ENCODE measurements at regions not wholly inside any gene's neighbourhood (a gene's known extent, or its start where the extent isn't known, plus 50 kb on each side); places are given as distances from the start of the nearest gene placed in this dataset.

GRCh38 chr13:80239116-80239515, 101.8 kb downstream of the SPRY2 start:
- Histone ChIP-seq H3K18ac (ENCODE audit: low read depth, low read length) (no peak overlapping the region), H3K56ac (ENCODE audit: extremely low read depth, insufficient read depth, low read length) (no peak overlapping the region), H3K14ac (replicated peaks; ENCODE audit: low read depth, low read length) (no peak overlapping the region), H3K27me3 (ENCODE audit: control insufficient read depth, insufficient read depth, low read length) (no peaks in the 10 kb centered on the region), H3K4me3 (ENCODE audit: insufficient read depth, low read depth, low read length) (no peak overlapping the region), H3K27ac (ENCODE audit: insufficient read depth, low read length) (no peak overlapping the region), H3K79me1 (ENCODE audit: low read depth in 1 of 2, low read length in 2 of 2) (no peaks in the 10 kb centered on the region), H2BK5ac (ENCODE audit: low read depth, low read length, poor library complexity, severe bottlenecking) (no peak overlapping the region), H3K9ac (ENCODE audit: low read depth, low read length) (no peak overlapping the region), H3K9me3 (ENCODE audit: control insufficient read depth, insufficient read depth, low read length) (no peaks in the 10 kb centered on the region), H4K91ac (ENCODE audit: insufficient read depth, low read depth, low read length) (no peak overlapping the region), H3K4me2 (ENCODE audit: low read depth, low read length) (no peak overlapping the region), H3K23ac (ENCODE audit: low read depth, low read length) (no peak overlapping the region), H4K8ac (ENCODE audit: low read depth in 2 of 2, low read length in 2 of 2) (no peak overlapping the region), H2BK120ac (ENCODE audit: low read depth, low read length) (no peak overlapping the region), H4K5ac (ENCODE audit: low read depth, low read length) (no peak overlapping the region), H4K20me1 (ENCODE audit: insufficient read depth, low read length) (no peaks in the 10 kb centered on the region), H3K9me1 (ENCODE audit: insufficient read depth, low read length) (no peaks in the 10 kb centered on the region), H3K36me3 (ENCODE audit: control insufficient read depth, insufficient read depth, low read length) (no peaks in the 10 kb centered on the region), H2BK20ac (ENCODE audit: low read depth, low read length) (no peak overlapping the region), H3K4me1 (ENCODE audit: control insufficient read depth, insufficient read depth, low read length) (no peaks in the 10 kb centered on the region; the same call in 1 of the 2 replicates), H2AFZ (replicated peaks; ENCODE audit: low read length, poor library complexity) (no peak overlapping the region), H2AK9ac (replicated peaks; ENCODE audit: low read depth, low read length, poor library complexity) (no peak overlapping the region), H2AK5ac (ENCODE audit: low read depth, low read length) (peak overlapping the region; percentile 0; the same call in 1 of the 2 replicates), H3K4ac (ENCODE audit: low read depth, low read length) (no peak overlapping the region), H2BK15ac (ENCODE audit: low read depth, low read length) (no peak overlapping the region)
- ATAC-seq (ENCODE audit: low read depth) (no peak), DNase-seq (no peak)
- intact Hi-C loops (cut with micrococcal nuclease) (no loop called here), dilution Hi-C loops (cut with HindIII; ENCODE audit: low sequenced_read_pairs, unreplicated experiment) (no loop called here), in situ Hi-C loops (cut with MboI; ENCODE audit: low sequenced_read_pairs) (no loop called here)
- no TSS peak for BruUV-seq (replicated peaks)
- TF ChIP-seq USF2 (IDR thresholded peaks at IDR 0.05; ENCODE audit: low read depth, low read length) (no peak), CHD1 (IDR thresholded peaks at IDR 0.05; ENCODE audit: low read depth, low read length) (no peak), CTCF (conservative IDR thresholded peaks at IDR 0.05; ENCODE audit: low read depth, low read length) (no peak), CEBPB (IDR thresholded peaks at IDR 0.05; ENCODE audit: low read depth, low read length) (no peak), MXI1 (IDR thresholded peaks at IDR 0.05; ENCODE audit: borderline replicate concordance, low read depth, low read length) (no peak), RFX5 (IDR thresholded peaks at IDR 0.05; ENCODE audit: low read depth, low read length) (no peak), SMC3 (IDR thresholded peaks at IDR 0.05; ENCODE audit: low read depth, low read length) (no peak), MAFK (IDR thresholded peaks at IDR 0.05; ENCODE audit: low read depth, low read length) (no peak), ELK1 (IDR thresholded peaks at IDR 0.05; ENCODE audit: borderline replicate concordance, low read depth, low read length) (no peak), FOS (IDR thresholded peaks at IDR 0.05; ENCODE audit: low read depth, low read length) (no peak), RAD21 (IDR thresholded peaks at IDR 0.05; ENCODE audit: low read length) (no peak), RCOR1 (IDR thresholded peaks at IDR 0.05; ENCODE audit: insufficient replicate concordance, low read length) (no peak), NFE2L2 (IDR thresholded peaks at IDR 0.05; ENCODE audit: low read depth, low read length) (no peak), BHLHE40 (IDR thresholded peaks at IDR 0.05; ENCODE audit: low read depth, low read length) (no peak), MAZ (IDR thresholded peaks at IDR 0.05; ENCODE audit: borderline replicate concordance, low read depth, low read length) (no peak), POLR2A (IDR thresholded peaks at IDR 0.05; ENCODE audit: low read depth, low read length) (no peak)
- CTCF ChIA-PET, result no interaction called here
- POLR2A ChIA-PET (ENCODE audit: unreplicated experiment), result no interaction called here

All from IMR-90 (cell line).